Cardiac muscle cell (in vitro differentiated cells and primary cell): ENCODE measurements at regions not wholly inside any gene's neighbourhood (a gene's known extent, or its start where the extent isn't known, plus 50 kb on each side); places are given as distances from the start of the nearest gene placed in this dataset.

Source experiments
- DNase-seq, 2 donors: peaks; one replicate each; pipeline versions ENCODE4 v3.0.0 to v3.0.0-alpha.2; 2010 to 2017; ENCODE audit warnings: low read depth in 1 of 2, low spot score in 1 of 2
- H3K27ac ChIP-seq: fragments of 200-600 bp; sonication (generic); 2 replicates; pipeline ENCODE4 v1.5.1; 2016
- H3K27me3 ChIP-seq: fragments of 200-600 bp; sonication (generic); 2 replicates; pipeline ENCODE4 v1.6.0; 2016; ENCODE audit warnings: control low read depth
- H3K36me3 ChIP-seq: fragments of 200-600 bp; sonication (generic); 2 replicates; pipeline ENCODE4 v1.5.1; 2016; ENCODE audit warnings: control low read depth
- H3K4me1 ChIP-seq: fragments of 200-600 bp; sonication (generic); 2 replicates; pipeline ENCODE4 v1.8.1; 2017; ENCODE audit warnings: low read depth, mild to moderate bottlenecking, mixed run types
- H3K4me3 ChIP-seq: fragments of 200-600 bp; sonication (generic); 2 replicates; pipeline ENCODE4 v1.5.1; 2016; ENCODE audit warnings: mild to moderate bottlenecking
- H3K9me3 ChIP-seq: fragments of 200-600 bp; sonication (generic); 2 replicates; pipeline ENCODE4 v1.5.1; 2017; ENCODE audit warnings: low read depth, mild to moderate bottlenecking, control low read depth
- TF ChIP-seq, protein P1 (sequence below): IDR thresholded peaks from 2 replicates; pipeline ENCODE4 v1.5.1; 2012; ENCODE audit warnings: low read depth, mild to moderate bottlenecking, low read length

DNA sequence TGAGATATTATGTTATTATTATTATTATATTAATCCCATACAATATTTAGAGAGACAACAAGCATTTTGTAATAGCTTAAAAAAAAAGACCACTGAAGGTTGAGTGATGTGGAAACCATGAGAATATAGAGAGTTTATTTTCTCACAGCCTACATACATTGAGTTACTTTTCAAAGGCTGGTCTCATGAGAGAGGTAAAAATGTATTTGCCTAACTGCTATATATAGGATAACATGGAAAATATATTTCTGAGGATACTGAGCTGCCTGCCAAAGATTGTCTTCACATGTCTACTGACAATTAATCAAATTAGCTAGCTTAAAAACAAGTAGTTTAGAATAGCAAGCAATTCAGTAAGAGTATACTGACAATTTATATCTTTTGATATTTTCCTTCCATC, 192.2 kb upstream of the NRIP1 start:
- no peaks in the 10 kb centered on the region for H3K4me1 ChIP-seq
- H3K36me3 ChIP-seq = no peaks in the 10 kb centered on the region
- H3K9me3 ChIP-seq = no peaks in the 10 kb centered on the region
- no peak overlapping the region for H3K4me3 ChIP-seq
- DNase-seq = no peak
- H3K27ac ChIP-seq = no peak overlapping the region
- no peaks in the 10 kb centered on the region for H3K27me3 ChIP-seq
- TF ChIP-seq, protein P1, sequence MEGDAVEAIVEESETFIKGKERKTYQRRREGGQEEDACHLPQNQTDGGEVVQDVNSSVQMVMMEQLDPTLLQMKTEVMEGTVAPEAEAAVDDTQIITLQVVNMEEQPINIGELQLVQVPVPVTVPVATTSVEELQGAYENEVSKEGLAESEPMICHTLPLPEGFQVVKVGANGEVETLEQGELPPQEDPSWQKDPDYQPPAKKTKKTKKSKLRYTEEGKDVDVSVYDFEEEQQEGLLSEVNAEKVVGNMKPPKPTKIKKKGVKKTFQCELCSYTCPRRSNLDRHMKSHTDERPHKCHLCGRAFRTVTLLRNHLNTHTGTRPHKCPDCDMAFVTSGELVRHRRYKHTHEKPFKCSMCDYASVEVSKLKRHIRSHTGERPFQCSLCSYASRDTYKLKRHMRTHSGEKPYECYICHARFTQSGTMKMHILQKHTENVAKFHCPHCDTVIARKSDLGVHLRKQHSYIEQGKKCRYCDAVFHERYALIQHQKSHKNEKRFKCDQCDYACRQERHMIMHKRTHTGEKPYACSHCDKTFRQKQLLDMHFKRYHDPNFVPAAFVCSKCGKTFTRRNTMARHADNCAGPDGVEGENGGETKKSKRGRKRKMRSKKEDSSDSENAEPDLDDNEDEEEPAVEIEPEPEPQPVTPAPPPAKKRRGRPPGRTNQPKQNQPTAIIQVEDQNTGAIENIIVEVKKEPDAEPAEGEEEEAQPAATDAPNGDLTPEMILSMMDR = no peak

DNA sequence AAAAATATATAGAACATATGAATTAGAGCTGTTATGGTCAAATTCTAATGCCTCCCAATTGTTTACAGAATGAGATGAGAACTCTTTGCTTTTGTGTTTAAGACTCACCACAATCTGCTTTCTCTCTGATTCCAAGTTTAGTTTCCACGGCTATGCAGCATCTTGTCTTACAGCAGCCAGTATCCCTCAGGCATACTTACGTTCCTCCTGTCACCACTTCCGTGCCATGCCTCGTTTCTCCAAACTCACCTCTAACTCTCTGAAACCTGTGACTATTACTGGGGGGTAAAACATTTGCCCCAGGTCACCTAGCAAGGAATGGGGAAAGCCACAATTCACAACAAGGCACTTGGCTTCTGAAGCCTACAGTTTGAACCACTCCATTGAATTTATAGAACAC, 192.8 kb upstream of the NRIP1 start:
- DNase-seq = no peak
- TF ChIP-seq, protein P1 = no peak
- no peaks in the 10 kb centered on the region for H3K9me3 ChIP-seq
- H3K4me1 ChIP-seq = no peaks in the 10 kb centered on the region
- H3K27me3 ChIP-seq = no peaks in the 10 kb centered on the region
- H3K4me3 ChIP-seq = no peak overlapping the region
- H3K36me3 ChIP-seq = no peaks in the 10 kb centered on the region
- H3K27ac ChIP-seq = no peak overlapping the region

DNA sequence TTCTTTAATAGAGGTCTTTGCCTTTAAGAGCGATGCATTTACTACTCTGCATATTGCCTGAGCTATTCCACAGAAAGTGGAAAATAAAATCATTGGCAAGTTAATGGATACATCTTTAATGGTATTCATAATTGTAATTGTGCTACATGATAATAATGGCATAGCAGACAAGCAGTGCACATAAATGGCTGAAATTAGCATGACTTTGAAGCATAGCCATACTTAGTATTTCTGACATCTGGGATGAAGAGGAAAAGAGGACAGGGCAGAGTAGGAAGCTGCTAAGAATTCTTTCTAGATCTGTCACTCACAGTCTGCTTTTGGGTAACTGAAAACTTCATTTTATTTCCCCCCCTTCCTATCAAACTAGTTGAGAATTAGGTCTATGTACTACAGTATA, 195.0 kb upstream of the NRIP1 start:
- TF ChIP-seq, protein P1 = no peak
- Histone ChIP-seq H3K27me3 (no peaks in the 10 kb centered on the region), H3K9me3 (no peaks in the 10 kb centered on the region), H3K27ac (no peak overlapping the region), H3K4me3 (no peak overlapping the region), H3K4me1 (no peaks in the 10 kb centered on the region), H3K36me3 (no peaks in the 10 kb centered on the region)
- no peak for DNase-seq

DNA sequence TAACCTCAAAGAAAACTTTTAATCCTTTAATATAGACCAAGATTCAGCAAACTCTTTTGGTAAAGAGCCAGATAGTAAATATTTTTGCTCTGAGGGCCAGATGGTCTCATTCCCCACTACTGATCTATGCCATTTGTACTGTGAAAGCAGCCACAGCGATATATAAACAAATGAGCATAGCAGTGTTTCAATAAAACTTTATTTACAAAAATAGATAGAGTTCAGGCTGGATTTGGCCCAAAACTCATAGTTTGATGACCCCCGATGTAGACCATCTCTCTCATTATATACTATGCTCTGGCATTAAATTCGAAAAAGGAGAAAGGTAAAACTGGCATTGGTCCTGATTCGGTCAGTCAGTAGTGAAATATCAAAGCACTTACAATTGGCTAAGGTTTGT, 195.8 kb upstream of the NRIP1 start:
- Histone ChIP-seq H3K9me3 (no peaks in the 10 kb centered on the region), H3K27me3 (no peaks in the 10 kb centered on the region), H3K27ac (no peak overlapping the region), H3K4me1 (no peaks in the 10 kb centered on the region), H3K4me3 (no peak overlapping the region), H3K36me3 (no peaks in the 10 kb centered on the region)
- no peak for DNase-seq
- TF ChIP-seq, protein P1 = no peak

DNA sequence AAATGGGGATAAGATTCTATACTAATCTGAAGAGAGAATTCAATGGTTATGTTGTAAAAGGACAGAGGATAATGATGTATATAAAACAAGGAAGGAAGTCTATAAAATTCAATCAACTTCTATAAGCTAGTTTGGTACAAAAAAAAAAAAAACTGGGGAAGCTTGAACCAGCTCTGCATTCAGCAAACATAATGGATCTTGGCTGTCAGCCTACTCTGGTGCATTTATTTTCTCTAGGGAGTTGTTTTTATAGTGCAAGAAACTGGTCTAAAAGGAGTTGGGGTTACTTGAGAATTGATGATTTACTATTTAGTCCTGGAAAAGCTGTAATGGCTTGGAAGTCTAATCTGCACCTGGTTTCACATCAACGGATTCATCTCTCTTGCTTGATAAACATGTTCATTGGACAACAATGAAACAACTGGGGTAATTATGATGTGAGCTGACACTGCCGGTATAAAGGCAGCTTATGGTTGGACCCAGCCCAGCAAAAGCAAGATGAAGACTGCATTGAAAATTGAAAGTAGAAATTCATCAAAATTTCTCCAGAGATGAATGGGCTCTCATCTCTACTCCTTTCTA, 199.4 kb upstream of the NRIP1 start:
- Histone ChIP-seq H3K27me3 (no peaks in the 10 kb centered on the region), H3K9me3 (no peaks in the 10 kb centered on the region), H3K36me3 (no peaks in the 10 kb centered on the region), H3K4me1 (no peaks in the 10 kb centered on the region), H3K4me3 (no peak overlapping the region), H3K27ac (no peak overlapping the region)
- TF ChIP-seq, protein P1 = no peak
- no peak for DNase-seq

DNA sequence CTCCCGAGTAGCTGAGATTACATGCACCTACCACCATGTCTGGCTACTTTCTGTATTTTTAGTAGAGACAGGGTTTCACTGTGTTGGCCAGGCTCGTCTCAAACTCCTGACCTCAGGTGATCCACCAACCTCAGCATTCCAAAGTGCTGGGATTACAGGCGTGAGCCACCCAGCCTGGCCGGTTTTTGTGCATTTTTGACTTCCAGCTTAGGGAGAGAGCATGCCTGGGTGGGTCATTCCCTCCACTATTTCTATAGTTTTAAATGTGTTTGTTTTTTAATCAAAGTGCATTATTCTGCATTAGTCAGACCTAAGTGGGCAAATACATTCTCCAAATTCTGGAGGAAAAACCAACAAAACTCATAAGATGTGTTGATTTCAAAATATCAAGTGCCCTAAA, 207.4 kb upstream of the NRIP1 start:
- TF ChIP-seq, protein P1 = no peak
- Histone ChIP-seq H3K36me3 (no peaks in the 10 kb centered on the region), H3K27me3 (no peaks in the 10 kb centered on the region), H3K27ac (no peak overlapping the region), H3K4me1 (no peaks in the 10 kb centered on the region), H3K4me3 (no peak overlapping the region), H3K9me3 (no peaks in the 10 kb centered on the region)
- DNase-seq = no peak
